Limb (tissue), 2 donors: ENCODE measurements at regions not wholly inside any gene's neighbourhood (a gene's known extent, or its start where the extent isn't known, plus 50 kb on each side); places are given as distances from the start of the nearest gene placed in this dataset.
"Not testable (repeated sequence)": the region's sequence is repeated elsewhere in the genome, so short reads cannot be mapped to it uniquely, and the experiment has no call there.

ENCODE experiments used
- DNase-seq, 2 donors: peaks; one replicate each; pipeline ENCODE4 v3.0.0-alpha.2; 2016; ENCODE audit errors: extremely low spot score in 2 of 2

- not testable (repeated sequence) for DNase-seq
Measured at GRCh38 chr13:18240086-18240485, 941.5 kb downstream of the TUBA3C start.

GRCh38 chr13:18238586-18238985, 943.0 kb downstream of the TUBA3C start:
- DNase-seq = not testable (repeated sequence)

- no peak for DNase-seq
Measured at GRCh38 chr13:18236528-18236815, 945.2 kb downstream of the TUBA3C start.

- DNase-seq = no peak
Measured at GRCh38 chr13:18235756-18236527, 945.7 kb downstream of the TUBA3C start.

- no peak for DNase-seq
Measured at GRCh38 chr13:18235172-18235571, 946.5 kb downstream of the TUBA3C start.

GRCh38 chr13:18234451-18234850, 947.2 kb downstream of the TUBA3C start:
- DNase-seq = not testable (repeated sequence)

- no peak for DNase-seq
Measured at GRCh38 chr13:18233783-18234299, 947.8 kb downstream of the TUBA3C start.

- no peak for DNase-seq
Measured at GRCh38 chr13:18232994-18233782, 948.4 kb downstream of the TUBA3C start.

- DNase-seq = no peak
Measured at GRCh38 chr13:18232298-18232993, 949.2 kb downstream of the TUBA3C start.

- DNase-seq = not testable (repeated sequence)
Measured at GRCh38 chr13:18224411-18224810, 957.2 kb downstream of the TUBA3C start.

GRCh38 chr13:18214689-18215088, 966.9 kb downstream of the TUBA3C start:
- DNase-seq = not testable (repeated sequence)

- not testable (repeated sequence) for DNase-seq
Measured at GRCh38 chr13:18213511-18213910, 968.1 kb downstream of the TUBA3C start.

GRCh38 chr13:18212873-18213272, 968.8 kb downstream of the TUBA3C start:
- peak in 1 of 2 donors; percentile 17 for DNase-seq

GRCh38 chr13:18211752-18212560, 969.7 kb downstream of the TUBA3C start:
- DNase-seq = peak in 1 of 2 donors; percentile 82

GRCh38 chr13:18204614-18205178, 976.9 kb downstream of the TUBA3C start:
- not testable (repeated sequence) for DNase-seq

GRCh38 chr13:18195365-18195678, 986.3 kb downstream of the TUBA3C start:
- DNase-seq = not testable (repeated sequence)

GRCh38 chr13:18194631-18195364, 986.8 kb downstream of the TUBA3C start:
- not testable (repeated sequence) for DNase-seq

GRCh38 chr13:18194104-18194503, 987.5 kb downstream of the TUBA3C start:
- not testable (repeated sequence) for DNase-seq
